ENCODE measurements at regions not wholly inside any gene's neighbourhood (a gene's known extent, or its start where the extent isn't known, plus 50 kb on each side); places are given as distances from the start of the nearest gene placed in this dataset.

DNA sequence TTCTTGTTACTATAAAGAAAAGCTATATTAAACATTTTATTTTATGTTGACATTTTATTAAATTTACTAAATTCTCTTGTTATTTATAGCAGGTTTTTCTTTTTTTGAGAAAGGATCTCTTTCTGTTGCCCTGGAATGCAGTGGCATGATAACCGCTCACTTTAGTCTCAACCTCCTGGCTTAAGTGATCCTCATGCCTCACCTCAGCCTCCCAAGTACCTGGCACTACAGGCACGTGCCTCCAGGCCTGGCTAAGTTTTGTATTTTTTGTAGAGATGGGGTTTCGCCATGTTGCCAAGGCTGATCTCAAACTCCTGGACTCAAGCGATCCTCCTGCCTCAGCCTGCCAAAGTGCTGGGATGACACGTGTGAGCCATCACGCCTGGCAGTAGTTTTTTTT is 280.2 kb upstream of the C9orf72 start:
- TF ChIP-seq, protein P1, sequence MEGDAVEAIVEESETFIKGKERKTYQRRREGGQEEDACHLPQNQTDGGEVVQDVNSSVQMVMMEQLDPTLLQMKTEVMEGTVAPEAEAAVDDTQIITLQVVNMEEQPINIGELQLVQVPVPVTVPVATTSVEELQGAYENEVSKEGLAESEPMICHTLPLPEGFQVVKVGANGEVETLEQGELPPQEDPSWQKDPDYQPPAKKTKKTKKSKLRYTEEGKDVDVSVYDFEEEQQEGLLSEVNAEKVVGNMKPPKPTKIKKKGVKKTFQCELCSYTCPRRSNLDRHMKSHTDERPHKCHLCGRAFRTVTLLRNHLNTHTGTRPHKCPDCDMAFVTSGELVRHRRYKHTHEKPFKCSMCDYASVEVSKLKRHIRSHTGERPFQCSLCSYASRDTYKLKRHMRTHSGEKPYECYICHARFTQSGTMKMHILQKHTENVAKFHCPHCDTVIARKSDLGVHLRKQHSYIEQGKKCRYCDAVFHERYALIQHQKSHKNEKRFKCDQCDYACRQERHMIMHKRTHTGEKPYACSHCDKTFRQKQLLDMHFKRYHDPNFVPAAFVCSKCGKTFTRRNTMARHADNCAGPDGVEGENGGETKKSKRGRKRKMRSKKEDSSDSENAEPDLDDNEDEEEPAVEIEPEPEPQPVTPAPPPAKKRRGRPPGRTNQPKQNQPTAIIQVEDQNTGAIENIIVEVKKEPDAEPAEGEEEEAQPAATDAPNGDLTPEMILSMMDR (IDR thresholded peaks at IDR 0.05; ENCODE audit: low read length): no peak
- no peak for TF ChIP-seq EZH2 (IDR thresholded peaks at IDR 0.05; ENCODE audit: borderline replicate concordance, low read length)
